ENCODE measurements at regions not wholly inside any gene's neighbourhood (a gene's known extent, or its start where the extent isn't known, plus 50 kb on each side); places are given as distances from the start of the nearest gene placed in this dataset.

DNA sequence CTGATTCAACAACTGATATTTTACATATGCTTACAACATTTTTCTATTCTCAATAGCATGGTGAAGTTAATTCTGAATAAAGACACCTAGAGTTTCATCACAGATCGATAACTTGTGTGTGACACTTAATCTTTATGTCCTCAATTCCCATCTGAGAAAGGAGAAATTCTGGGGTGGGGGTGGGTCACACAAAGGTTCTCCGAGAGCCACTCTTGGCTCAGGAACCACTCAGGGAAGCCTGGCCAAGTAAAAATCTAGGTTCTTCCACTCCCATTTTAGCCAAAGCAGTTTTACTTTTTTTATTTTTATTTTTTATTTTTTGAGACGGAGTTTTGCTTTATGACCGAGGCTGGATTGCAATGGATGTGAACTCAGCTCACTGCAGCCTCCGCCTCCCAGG is 111.0 kb upstream of the TBL1XR1 start:
- in situ Hi-C loops (cut with MboI; ENCODE audit: low pct_unique_long_range_greater_than_20kb, low sequenced_read_pairs, unreplicated experiment) = no loop called here
- TF ChIP-seq CTCF (IDR thresholded peaks at IDR 0.05; ENCODE audit: extremely low read depth, insufficient read depth, missing control alignments) = no peak
- DNase-seq (ENCODE audit: low spot score) = no peak

- TF ChIP-seq CTCF (IDR thresholded peaks at IDR 0.05; ENCODE audit: extremely low read depth, insufficient read depth, missing control alignments) = no peak
- no peak for DNase-seq (ENCODE audit: low spot score)
- in situ Hi-C loops (cut with MboI; ENCODE audit: low pct_unique_long_range_greater_than_20kb, low sequenced_read_pairs, unreplicated experiment) = no loop called here
Observed at GRCh38 chr3:177308911-177309310, 111.6 kb upstream of the TBL1XR1 start.

DNA sequence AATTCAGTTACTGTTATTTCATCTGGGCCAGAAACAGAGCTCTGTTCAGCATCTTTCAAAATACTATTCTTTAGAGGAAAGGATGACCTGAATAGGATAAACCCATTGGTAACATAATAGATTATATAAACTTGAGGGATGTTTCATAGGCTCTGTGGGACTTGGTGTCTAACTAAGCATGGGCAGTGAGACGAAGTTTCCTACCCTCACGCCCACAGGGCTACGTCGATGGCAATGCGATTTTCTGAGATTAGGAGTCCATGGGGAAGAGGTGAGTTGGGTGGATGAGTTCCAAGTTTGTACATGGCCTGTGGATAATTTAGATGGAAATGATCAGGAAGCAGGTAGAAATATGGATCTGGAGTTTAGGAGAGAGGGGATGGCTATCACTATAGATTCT is 115.2 kb upstream of the TBL1XR1 start:
- DNase-seq (ENCODE audit: low spot score) = no peak
- TF ChIP-seq CTCF (IDR thresholded peaks at IDR 0.05; ENCODE audit: extremely low read depth, insufficient read depth, missing control alignments) = no peak
- in situ Hi-C loops (cut with MboI; ENCODE audit: low pct_unique_long_range_greater_than_20kb, low sequenced_read_pairs, unreplicated experiment) = no loop called here

DNA sequence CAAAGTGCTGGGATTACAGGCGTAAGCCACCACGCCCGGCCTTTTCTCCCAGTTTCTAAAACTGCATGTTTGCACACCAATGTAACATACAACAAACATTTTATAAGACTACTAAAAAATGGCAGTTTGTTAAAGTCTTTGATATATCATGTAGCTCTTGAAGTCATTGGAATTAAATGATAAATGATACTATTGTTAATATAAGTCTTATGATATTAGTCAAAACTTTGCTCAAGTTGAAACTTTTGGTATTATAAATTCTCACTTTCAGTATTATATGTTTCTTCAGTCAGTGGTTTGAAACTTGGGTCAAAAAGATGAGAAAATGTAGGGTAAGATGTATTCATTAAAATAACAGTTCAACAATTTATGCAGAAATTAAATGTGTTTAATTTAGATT is 117.6 kb upstream of the TBL1XR1 start:
- in situ Hi-C loops (cut with MboI; ENCODE audit: low pct_unique_long_range_greater_than_20kb, low sequenced_read_pairs, unreplicated experiment) = no loop called here
- TF ChIP-seq CTCF (IDR thresholded peaks at IDR 0.05; ENCODE audit: extremely low read depth, insufficient read depth, missing control alignments) = no peak
- DNase-seq (ENCODE audit: low spot score) = peak; percentile 56

GRCh38 chr3:177317247-177317646 is 120.0 kb upstream of the TBL1XR1 start:
- TF ChIP-seq CTCF (IDR thresholded peaks at IDR 0.05; ENCODE audit: extremely low read depth, insufficient read depth, missing control alignments) = no peak
- DNase-seq (ENCODE audit: low spot score) = no peak
- in situ Hi-C loops (cut with MboI; ENCODE audit: low pct_unique_long_range_greater_than_20kb, low sequenced_read_pairs, unreplicated experiment) = no loop called here

DNA sequence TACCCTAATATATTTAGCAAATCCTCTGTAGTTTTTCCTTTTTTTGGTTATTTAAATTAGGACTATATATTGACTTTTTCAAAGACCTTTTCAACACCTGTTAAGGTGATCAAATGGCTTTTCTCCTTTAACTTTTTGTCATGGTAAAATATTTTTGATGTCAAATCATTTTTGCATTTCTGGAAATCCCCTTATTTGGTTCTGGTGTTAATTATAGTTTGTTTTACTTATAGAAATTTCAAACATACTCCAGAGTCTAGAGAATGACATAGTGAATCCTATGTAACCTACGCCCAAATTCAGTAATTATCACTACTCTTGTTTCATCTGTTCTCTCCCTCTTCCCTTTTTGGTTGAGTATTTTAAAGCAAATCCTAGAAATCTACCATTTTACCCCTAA is 121.3 kb upstream of the TBL1XR1 start:
- DNase-seq (ENCODE audit: low spot score) = no peak
- in situ Hi-C loops (cut with MboI; ENCODE audit: low pct_unique_long_range_greater_than_20kb, low sequenced_read_pairs, unreplicated experiment) = no loop called here
- no peak for TF ChIP-seq CTCF (IDR thresholded peaks at IDR 0.05; ENCODE audit: extremely low read depth, insufficient read depth, missing control alignments)

GRCh38 chr3:177320765-177321247 is 123.5 kb upstream of the TBL1XR1 start:
- no peak for TF ChIP-seq CTCF (IDR thresholded peaks at IDR 0.05; ENCODE audit: extremely low read depth, insufficient read depth, missing control alignments)
- in situ Hi-C loops (cut with MboI; ENCODE audit: low pct_unique_long_range_greater_than_20kb, low sequenced_read_pairs, unreplicated experiment) = no loop called here
- DNase-seq (ENCODE audit: low spot score) = no peak
